GM20000 (cell line): ENCODE measurements at regions not wholly inside any gene's neighbourhood (a gene's known extent, or its start where the extent isn't known, plus 50 kb on each side); places are given as distances from the start of the nearest gene placed in this dataset.

Source experiments
- DNase-seq: peaks from one replicate; pipeline ENCODE4 v3.0.0; 2012; ENCODE audit warnings: low spot score
- TF ChIP-seq, protein P1 (sequence below): IDR thresholded peaks from 2 replicates; pipeline ENCODE4 v1.5.1; 2012; ENCODE audit warnings: mild to moderate bottlenecking, control low read depth; ENCODE audit errors: extremely low read depth, missing control alignments

DNA sequence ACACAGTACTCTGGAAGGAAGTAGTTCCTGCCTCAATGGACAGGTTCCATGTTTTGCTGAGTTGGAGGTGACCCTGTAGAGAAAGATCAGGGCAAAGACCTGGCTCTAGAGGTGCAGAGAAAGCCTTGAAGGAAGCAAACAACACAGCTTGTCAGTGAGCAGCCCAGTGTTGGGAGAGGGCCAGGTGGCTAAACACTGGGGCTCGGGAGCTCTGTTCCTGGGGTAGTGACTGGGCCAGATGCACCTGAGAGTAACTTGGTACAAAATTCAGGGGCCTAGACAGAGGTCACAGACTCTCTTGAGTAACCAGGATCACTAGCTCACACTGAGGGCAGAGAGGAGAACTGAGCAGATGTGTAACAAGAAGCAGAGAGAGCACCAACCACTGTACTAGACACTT, 138.4 kb upstream of the NALF2 start:
- TF ChIP-seq, protein P1, sequence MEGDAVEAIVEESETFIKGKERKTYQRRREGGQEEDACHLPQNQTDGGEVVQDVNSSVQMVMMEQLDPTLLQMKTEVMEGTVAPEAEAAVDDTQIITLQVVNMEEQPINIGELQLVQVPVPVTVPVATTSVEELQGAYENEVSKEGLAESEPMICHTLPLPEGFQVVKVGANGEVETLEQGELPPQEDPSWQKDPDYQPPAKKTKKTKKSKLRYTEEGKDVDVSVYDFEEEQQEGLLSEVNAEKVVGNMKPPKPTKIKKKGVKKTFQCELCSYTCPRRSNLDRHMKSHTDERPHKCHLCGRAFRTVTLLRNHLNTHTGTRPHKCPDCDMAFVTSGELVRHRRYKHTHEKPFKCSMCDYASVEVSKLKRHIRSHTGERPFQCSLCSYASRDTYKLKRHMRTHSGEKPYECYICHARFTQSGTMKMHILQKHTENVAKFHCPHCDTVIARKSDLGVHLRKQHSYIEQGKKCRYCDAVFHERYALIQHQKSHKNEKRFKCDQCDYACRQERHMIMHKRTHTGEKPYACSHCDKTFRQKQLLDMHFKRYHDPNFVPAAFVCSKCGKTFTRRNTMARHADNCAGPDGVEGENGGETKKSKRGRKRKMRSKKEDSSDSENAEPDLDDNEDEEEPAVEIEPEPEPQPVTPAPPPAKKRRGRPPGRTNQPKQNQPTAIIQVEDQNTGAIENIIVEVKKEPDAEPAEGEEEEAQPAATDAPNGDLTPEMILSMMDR: no peak
- no peak for DNase-seq

DNA sequence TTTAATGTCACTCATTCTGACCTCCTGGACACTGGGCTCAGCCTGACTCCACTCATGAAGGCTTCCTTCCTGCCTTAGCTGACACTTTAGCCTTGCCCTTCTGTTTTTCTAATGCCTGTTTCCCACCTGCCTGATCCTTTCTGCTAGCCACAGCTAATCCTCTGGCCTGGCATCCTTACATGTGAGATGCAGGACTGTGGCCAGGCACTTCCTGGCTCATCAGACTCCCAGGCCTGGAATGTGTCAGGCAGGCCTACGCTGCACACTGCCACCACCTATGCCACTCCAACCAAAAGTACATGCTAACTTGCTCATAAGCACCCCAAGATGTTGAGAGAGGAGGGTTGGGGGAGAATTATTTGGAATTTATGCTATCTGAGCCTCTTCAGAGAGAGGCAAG, 138.8 kb upstream of the NALF2 start:
- TF ChIP-seq, protein P1: no peak
- DNase-seq: no peak

DNA sequence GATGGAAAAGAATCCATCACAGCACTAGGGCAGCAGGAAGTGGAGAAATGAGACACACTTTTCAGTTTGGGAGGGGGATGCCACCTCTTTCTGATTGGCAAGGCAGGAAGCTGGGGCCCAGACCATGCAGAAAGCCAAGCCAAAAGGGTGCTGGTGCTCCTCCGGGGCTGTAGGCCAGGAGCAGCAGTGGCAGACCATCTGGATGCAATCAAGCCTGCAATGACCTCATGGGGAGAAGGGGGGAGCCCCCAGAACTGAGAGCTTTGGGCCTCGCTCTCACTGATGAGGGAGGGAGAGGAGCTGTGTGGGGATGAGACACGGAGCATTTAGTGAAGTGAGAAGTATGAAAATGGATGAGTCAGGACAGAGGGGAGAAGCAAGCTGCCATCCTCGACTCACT, 141.3 kb upstream of the NALF2 start:
- TF ChIP-seq, protein P1: no peak
- no peak for DNase-seq

DNA sequence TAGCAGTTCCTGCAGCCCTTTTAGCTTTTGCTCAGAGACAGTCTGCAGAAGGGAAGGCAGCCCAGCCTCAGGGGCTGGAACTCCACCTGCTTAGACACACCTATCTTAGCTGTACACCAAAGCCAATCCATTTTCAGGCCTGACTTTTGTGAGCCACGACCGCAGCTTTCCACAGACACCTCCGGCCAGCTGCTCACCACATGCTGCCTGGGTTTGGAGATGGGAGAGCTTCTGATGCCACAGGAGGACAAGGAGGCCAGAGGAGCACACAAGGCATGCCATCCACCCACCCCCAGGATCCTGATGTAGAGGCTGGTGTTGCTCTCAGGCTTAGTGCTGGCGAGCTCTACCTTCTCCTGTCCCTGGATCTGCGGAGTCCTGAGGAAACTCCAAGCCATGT, 141.8 kb upstream of the NALF2 start:
- TF ChIP-seq, protein P1: no peak
- no peak for DNase-seq

DNA sequence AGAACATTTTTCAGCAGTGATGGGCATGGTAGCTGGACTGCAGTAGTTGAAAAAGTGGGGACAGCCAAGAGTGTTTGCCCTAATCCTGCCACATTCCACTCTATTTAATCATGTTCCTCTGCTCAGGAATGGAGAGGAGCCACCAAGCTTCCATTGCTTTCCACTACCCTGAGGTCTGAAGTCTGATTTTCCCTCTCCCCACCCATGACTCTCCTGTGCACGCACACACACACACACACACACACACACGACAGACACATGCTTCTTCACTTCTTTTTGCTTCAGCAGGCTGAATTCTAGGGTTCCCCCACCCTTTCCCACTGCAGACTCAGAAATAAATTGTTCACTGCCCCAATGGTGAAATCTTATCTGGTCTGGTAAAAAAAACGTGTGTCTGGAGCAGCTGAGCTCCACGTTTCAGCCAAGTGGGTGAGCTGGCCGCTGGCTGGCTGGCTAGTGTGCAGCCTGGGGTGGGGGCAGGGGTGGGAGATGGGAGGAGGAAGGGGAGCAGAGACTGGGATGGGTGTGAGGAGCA, 142.7 kb upstream of the NALF2 start:
- no peak for DNase-seq
- TF ChIP-seq, protein P1: no peak

DNA sequence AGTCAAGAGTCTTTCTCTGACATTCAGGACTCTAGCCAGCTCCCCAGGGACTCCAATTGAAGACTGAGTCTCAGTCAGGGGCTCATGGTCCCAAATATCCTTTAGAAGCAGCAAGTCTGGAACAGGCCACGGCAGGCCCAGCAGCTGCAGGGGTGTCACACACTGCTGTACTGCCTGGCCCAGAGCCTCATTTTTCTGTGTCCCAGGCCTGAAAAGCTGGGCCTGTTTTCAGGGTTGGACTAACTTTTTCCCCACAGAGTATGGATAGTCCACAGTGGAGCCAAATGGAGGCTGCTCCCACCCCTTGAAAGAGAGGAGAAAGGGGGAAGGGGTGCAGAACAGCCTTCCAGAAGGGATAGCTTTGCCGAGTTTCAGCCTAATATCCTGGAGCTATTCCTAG, 146.8 kb upstream of the NALF2 start:
- DNase-seq: no peak
- TF ChIP-seq, protein P1: no peak

DNA sequence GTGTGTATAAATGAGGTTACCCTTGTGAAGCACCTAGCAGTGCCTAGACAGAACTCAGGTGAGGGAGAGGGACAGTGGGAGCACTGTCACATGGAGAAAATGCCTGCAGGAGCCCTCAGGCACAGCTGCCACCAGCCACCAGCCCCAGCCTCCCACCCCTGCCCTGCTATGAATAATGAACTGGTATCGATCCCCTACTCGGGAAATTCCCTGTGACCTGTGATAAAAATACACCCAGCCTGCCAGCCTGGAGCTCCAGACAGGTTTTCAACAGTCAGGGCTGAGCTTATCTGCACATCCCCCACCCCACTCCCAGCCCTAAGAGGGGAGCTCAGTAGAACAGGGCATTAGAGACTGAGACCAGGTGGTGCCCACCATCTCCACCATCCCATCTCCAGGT, 159.6 kb upstream of the PJA1 start:
- DNase-seq: no peak
- TF ChIP-seq, protein P1: no peak
